SK-N-SH (cell line): ENCODE measurements at regions not wholly inside any gene's neighbourhood (a gene's known extent, or its start where the extent isn't known, plus 50 kb on each side); places are given as distances from the start of the nearest gene placed in this dataset.

Experiments
- CTCF ChIA-PET: fragments of 300-600, 350-600 bp; formaldehyde crosslinking; extraction: SDS; loops from one replicate; lab custom pipeline; 2021; lab: Yijun Ruan, JAX
- POLR2A ChIA-PET: fragments of 350-600 bp; sonication (Branson Sonifier 250); formaldehyde crosslinking; extraction: SDS; loops from one replicate; lab custom pipeline; 2020; ENCODE audit warnings: antibody characterized with exemption, inconsistent platforms; lab: Yijun Ruan, JAX
- DNase-seq: peaks from one replicate; pipeline ENCODE4 v3.0.0; 2012
- H2AFZ ChIP-seq: fragments of 200-600 bp; sonication (generic); 2 replicates; pipeline ENCODE4 v1.8.1; 2016; ENCODE audit warnings: antibody characterized with exemption, mild to moderate bottlenecking, low read depth
- H3F3A ChIP-seq: fragments of 200-600 bp; sonication (generic); replicated peaks from 2 replicates; pipeline ENCODE3; 2016; ENCODE audit warnings: antibody characterized with exemption, mild to moderate bottlenecking; ENCODE audit not compliant: insufficient read depth
- H3K27ac ChIP-seq, 2 experiments: fragments of 200-500 bp in 1 of 2; fragments of 200-600 bp in 1 of 2; sonication (Bioruptor generic) in 1 of 2; sonication (generic), shearing (Covaris generic) in 1 of 2; 2 replicates each; pipeline versions ENCODE4 v1.5.1 to v1.6.1; 2014 to 2016; ENCODE audit warnings: low read depth in 2 of 2, inconsistent platforms in 1 of 2, low read length in 1 of 2, mild to moderate bottlenecking in 1 of 2, mixed read lengths in 1 of 2
- H3K27me3 ChIP-seq: fragments of 200-600 bp; sonication (generic), shearing (Covaris generic); 2 replicates; pipeline ENCODE4 v1.6.1; 2016; ENCODE audit warnings: mixed run types; ENCODE audit not compliant: insufficient read depth
- H3K36me3 ChIP-seq, 2 experiments: fragments of 200-500 bp in 1 of 2; fragments of 200-600 bp in 1 of 2; sonication (Bioruptor generic) in 1 of 2; sonication (generic) in 1 of 2; replicated peaks in 1 of 2; 2 replicates each; pipeline versions ENCODE3 to v1.5.1; 2014 to 2016; ENCODE audit warnings: low read length in 1 of 2, mild to moderate bottlenecking in 1 of 2; ENCODE audit not compliant: insufficient read depth in 2 of 2, control insufficient read depth in 1 of 2
- H3K4me1 ChIP-seq, 2 experiments: fragments of 200-500 bp in 1 of 2; fragments of 200-600 bp in 1 of 2; sonication (Bioruptor generic) in 1 of 2; sonication (generic), shearing (Covaris generic) in 1 of 2; 2 replicates each; pipeline versions ENCODE4 v1.5.1 to v1.6.1; 2014 to 2016; ENCODE audit warnings: low read depth in 1 of 2, low read length in 1 of 2, mixed run types in 1 of 2; ENCODE audit not compliant: insufficient read depth in 2 of 2, control insufficient read depth in 1 of 2
- H3K4me2 ChIP-seq: fragments of 200-600 bp; sonication (generic), shearing (Covaris generic); 2 replicates; pipeline ENCODE4 v1.6.1; 2017; ENCODE audit warnings: mixed run types
- H3K4me3 ChIP-seq, 2 experiments: fragments of 200-500 bp in 1 of 2; fragments of 200-600 bp in 1 of 2; sonication (Bioruptor generic) in 1 of 2; sonication (generic), shearing (Covaris generic) in 1 of 2; 2 replicates each; pipeline versions ENCODE4 v1.5.1 to v1.8.1; 2014 to 2016; ENCODE audit warnings: low read depth in 2 of 2, inconsistent platforms in 1 of 2, low read length in 1 of 2, mild to moderate bottlenecking in 1 of 2, mixed read lengths in 1 of 2, moderate library complexity in 1 of 2
- H3K79me2 ChIP-seq: fragments of 200-600 bp; sonication (generic); 2 replicates; pipeline ENCODE4 v1.8.1; 2017; ENCODE audit warnings: mild to moderate bottlenecking; ENCODE audit not compliant: insufficient read depth
- H3K9ac ChIP-seq: fragments of 200-600 bp; sonication (generic); 2 replicates; pipeline ENCODE4 v1.6.1; 2017; ENCODE audit warnings: mixed run types
- H3K9me2 ChIP-seq: fragments of 200-600 bp; sonication (generic); 2 replicates; pipeline ENCODE4 v1.6.1; 2017; ENCODE audit warnings: mixed run types
- H3K9me3 ChIP-seq: fragments of 200-600 bp; sonication (generic); 2 replicates; pipeline ENCODE4 v1.6.1; 2017; ENCODE audit warnings: mixed run types, mild to moderate bottlenecking, moderate library complexity
- H4K20me1 ChIP-seq: fragments of 200-600 bp; sonication (generic); 2 replicates; pipeline ENCODE4 v1.6.1; 2017; ENCODE audit warnings: mild to moderate bottlenecking, mixed run types; ENCODE audit not compliant: insufficient read depth
- CHD2 ChIP-seq: fragments of 150-350 bp; IDR thresholded peaks from 2 replicates; pipeline ENCODE4 v1.6.1; 2018; ENCODE audit warnings: low read length; ENCODE audit not compliant: partially characterized antibody
- EP300 ChIP-seq, 2 experiments: IDR thresholded peaks; 2 replicates each; pipeline versions ENCODE4 v1.4.0 to v1.6.1; 2012; ENCODE audit warnings: borderline replicate concordance in 1 of 2, low read depth in 1 of 2, low read length in 1 of 2
- FOXJ3 ChIP-seq: sonication (generic); formaldehyde crosslinking; IDR thresholded peaks from 2 replicates; pipeline ENCODE4 v1.5.1; 2020; ENCODE audit warnings: mild to moderate bottlenecking, missing genetic modification reagents
- GATA2 ChIP-seq: sonication (generic); formaldehyde crosslinking; IDR thresholded peaks from 2 replicates; pipeline ENCODE4 v1.5.0; 2020; ENCODE audit warnings: mild to moderate bottlenecking, missing genetic modification reagents
- JUND ChIP-seq: IDR thresholded peaks from 2 replicates; pipeline ENCODE4 v1.4.0; 2012
- NFIC ChIP-seq: IDR thresholded peaks from 2 replicates; pipeline ENCODE4 v1.4.0; 2012; ENCODE audit warnings: borderline replicate concordance
- NRF1 ChIP-seq: IDR thresholded peaks from 2 replicates; pipeline ENCODE4 v1.6.1; 2012; ENCODE audit warnings: low read depth, mild to moderate bottlenecking, low read length
- POLR2AphosphoS5 ChIP-seq: IDR thresholded peaks from 2 replicates; pipeline ENCODE4 v1.6.1; 2012; ENCODE audit warnings: low read depth, low read length
- RXRA ChIP-seq: IDR thresholded peaks from 2 replicates; pipeline ENCODE4 v1.4.0; 2012; ENCODE audit warnings: low read depth, mild to moderate bottlenecking, borderline replicate concordance
- SMC3 ChIP-seq: IDR thresholded peaks from 2 replicates; pipeline ENCODE4 v1.6.1; 2012; ENCODE audit warnings: low read depth, low read length, improper control_type of control experiment
- TAF1 ChIP-seq: IDR thresholded peaks from 2 replicates; pipeline ENCODE4 v1.6.1; 2012; ENCODE audit warnings: low read depth, mild to moderate bottlenecking, low read length, moderate library complexity, borderline replicate concordance
- TCF12 ChIP-seq: IDR thresholded peaks from 2 replicates; pipeline ENCODE4 v1.4.0; 2012
- TEAD4 ChIP-seq: IDR thresholded peaks from 2 replicates; pipeline ENCODE4 v1.4.0; 2012; ENCODE audit warnings: mild to moderate bottlenecking, borderline replicate concordance; ENCODE audit not compliant: insufficient read depth
- WGBS: methylation state at CpG from one replicate; pipeline ENCODE4 v1.1.6; 2017; ENCODE audit warnings: low lambda C conversion rate; 5-methylcytosine and 5-hydroxymethylcytosine counted together
- TF ChIP-seq, protein P1 (sequence below): IDR thresholded peaks from 2 replicates; pipeline ENCODE4 v1.6.1; 2012; ENCODE audit warnings: mild to moderate bottlenecking, low read depth, low read length, moderate library complexity
- TF ChIP-seq, protein P2 (sequence below): IDR thresholded peaks from 2 replicates; pipeline ENCODE4 v1.4.0; 2012; ENCODE audit warnings: low read depth
- TF ChIP-seq, protein P3 (sequence below): fragments of 200-600 bp; sonication (generic); IDR thresholded peaks from 2 replicates; pipeline ENCODE4 v1.6.1; 2017; ENCODE audit warnings: antibody characterized with exemption, mild to moderate bottlenecking, moderate library complexity
- TF ChIP-seq, protein P4 (sequence below): IDR thresholded peaks from 2 replicates; pipeline ENCODE4 v1.4.0; 2012; ENCODE audit warnings: low read depth, borderline replicate concordance

DNA sequence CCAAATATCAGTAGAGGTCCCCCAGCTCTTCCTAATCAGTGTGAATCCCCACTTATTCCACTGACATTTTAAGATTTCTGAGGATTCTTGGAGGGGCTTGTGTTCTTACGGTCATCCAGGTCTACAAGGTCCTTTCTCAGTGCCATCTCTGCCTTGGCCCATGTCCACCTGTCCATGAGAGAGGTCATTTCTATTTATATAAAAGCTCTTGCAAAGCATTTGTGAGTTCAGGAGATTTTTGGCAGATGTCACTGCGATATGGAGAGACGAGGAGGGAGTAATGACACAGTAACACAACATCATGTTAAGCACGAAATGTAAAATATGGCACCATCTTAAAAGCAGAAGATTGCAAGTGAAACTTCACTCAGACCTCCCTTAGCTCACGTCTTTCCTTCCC is 144.6 kb upstream of the NFIA start:
- ChIA-PET CTCF (interaction anchor here (1.0 to 1.9 kb wide), 3 partner anchors 9 to 33 kb away, joined by 3 to 10 read pairs (median 4); no protein-coding TSS in a partner anchor), POLR2A (no interaction called here)
- no peaks in the 10 kb centered on the region for H3K36me3 ChIP-seq
- no peaks in the 10 kb centered on the region for H3K9me2 ChIP-seq
- H3K4me3 ChIP-seq, result no peak overlapping the region
- H3K27ac ChIP-seq, result peak overlapping the region in 1 of 2 experiments; percentile 93; a peak in 2 of 4 replicates
- H3F3A ChIP-seq, result no peaks in the 10 kb centered on the region
- no peak overlapping the region for H3K9ac ChIP-seq
- H3K4me2 ChIP-seq, result no peak overlapping the region
- no peaks in the 10 kb centered on the region for H3K27me3 ChIP-seq
- H3K4me1 ChIP-seq, result peaks cover 9 to 25% of the 10 kb centered on the region in 2 experiments; a peak in 3 of 4 replicates
- H4K20me1 ChIP-seq, result no peaks in the 10 kb centered on the region
- no peak for DNase-seq
- TF ChIP-seq NRF1 (no peak), SMC3 (no peak), NFIC (no peak), EP300 (IDR thresholded peaks at IDR 0.05; ENCODE audit: borderline replicate concordance in 1 of 2, low read depth in 1 of 2, low read length in 1 of 2) (no peak), TAF1 (no peak), TCF12 (no peak), TEAD4 (no peak), JUND (no peak), FOXJ3 (CRISPR knock-in tag) (no peak), CHD2 (no peak), POLR2AphosphoS5 (no peak), RXRA (no peak), GATA2 (CRISPR knock-in tag) (no peak)
- TF ChIP-seq, protein P1, sequence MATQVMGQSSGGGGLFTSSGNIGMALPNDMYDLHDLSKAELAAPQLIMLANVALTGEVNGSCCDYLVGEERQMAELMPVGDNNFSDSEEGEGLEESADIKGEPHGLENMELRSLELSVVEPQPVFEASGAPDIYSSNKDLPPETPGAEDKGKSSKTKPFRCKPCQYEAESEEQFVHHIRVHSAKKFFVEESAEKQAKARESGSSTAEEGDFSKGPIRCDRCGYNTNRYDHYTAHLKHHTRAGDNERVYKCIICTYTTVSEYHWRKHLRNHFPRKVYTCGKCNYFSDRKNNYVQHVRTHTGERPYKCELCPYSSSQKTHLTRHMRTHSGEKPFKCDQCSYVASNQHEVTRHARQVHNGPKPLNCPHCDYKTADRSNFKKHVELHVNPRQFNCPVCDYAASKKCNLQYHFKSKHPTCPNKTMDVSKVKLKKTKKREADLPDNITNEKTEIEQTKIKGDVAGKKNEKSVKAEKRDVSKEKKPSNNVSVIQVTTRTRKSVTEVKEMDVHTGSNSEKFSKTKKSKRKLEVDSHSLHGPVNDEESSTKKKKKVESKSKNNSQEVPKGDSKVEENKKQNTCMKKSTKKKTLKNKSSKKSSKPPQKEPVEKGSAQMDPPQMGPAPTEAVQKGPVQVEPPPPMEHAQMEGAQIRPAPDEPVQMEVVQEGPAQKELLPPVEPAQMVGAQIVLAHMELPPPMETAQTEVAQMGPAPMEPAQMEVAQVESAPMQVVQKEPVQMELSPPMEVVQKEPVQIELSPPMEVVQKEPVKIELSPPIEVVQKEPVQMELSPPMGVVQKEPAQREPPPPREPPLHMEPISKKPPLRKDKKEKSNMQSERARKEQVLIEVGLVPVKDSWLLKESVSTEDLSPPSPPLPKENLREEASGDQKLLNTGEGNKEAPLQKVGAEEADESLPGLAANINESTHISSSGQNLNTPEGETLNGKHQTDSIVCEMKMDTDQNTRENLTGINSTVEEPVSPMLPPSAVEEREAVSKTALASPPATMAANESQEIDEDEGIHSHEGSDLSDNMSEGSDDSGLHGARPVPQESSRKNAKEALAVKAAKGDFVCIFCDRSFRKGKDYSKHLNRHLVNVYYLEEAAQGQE, result no peak
- TF ChIP-seq, protein P2, sequence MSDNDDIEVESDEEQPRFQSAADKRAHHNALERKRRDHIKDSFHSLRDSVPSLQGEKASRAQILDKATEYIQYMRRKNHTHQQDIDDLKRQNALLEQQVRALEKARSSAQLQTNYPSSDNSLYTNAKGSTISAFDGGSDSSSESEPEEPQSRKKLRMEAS, result no peak
- TF ChIP-seq, protein P3, sequence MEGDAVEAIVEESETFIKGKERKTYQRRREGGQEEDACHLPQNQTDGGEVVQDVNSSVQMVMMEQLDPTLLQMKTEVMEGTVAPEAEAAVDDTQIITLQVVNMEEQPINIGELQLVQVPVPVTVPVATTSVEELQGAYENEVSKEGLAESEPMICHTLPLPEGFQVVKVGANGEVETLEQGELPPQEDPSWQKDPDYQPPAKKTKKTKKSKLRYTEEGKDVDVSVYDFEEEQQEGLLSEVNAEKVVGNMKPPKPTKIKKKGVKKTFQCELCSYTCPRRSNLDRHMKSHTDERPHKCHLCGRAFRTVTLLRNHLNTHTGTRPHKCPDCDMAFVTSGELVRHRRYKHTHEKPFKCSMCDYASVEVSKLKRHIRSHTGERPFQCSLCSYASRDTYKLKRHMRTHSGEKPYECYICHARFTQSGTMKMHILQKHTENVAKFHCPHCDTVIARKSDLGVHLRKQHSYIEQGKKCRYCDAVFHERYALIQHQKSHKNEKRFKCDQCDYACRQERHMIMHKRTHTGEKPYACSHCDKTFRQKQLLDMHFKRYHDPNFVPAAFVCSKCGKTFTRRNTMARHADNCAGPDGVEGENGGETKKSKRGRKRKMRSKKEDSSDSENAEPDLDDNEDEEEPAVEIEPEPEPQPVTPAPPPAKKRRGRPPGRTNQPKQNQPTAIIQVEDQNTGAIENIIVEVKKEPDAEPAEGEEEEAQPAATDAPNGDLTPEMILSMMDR, result no peak
- TF ChIP-seq, protein P4, sequence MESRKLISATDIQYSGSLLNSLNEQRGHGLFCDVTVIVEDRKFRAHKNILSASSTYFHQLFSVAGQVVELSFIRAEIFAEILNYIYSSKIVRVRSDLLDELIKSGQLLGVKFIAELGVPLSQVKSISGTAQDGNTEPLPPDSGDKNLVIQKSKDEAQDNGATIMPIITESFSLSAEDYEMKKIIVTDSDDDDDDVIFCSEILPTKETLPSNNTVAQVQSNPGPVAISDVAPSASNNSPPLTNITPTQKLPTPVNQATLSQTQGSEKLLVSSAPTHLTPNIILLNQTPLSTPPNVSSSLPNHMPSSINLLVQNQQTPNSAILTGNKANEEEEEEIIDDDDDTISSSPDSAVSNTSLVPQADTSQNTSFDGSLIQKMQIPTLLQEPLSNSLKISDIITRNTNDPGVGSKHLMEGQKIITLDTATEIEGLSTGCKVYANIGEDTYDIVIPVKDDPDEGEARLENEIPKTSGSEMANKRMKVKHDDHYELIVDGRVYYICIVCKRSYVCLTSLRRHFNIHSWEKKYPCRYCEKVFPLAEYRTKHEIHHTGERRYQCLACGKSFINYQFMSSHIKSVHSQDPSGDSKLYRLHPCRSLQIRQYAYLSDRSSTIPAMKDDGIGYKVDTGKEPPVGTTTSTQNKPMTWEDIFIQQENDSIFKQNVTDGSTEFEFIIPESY, result no peak
- 75% methylated on average over 5 of the region's 5 CpGs for WGBS
- no peaks in the 10 kb centered on the region for H3K9me3 ChIP-seq
- no peak overlapping the region for H2AFZ ChIP-seq
- H3K79me2 ChIP-seq, result no peaks in the 10 kb centered on the region
